PC-3 (cell line): ENCODE measurements at regions not wholly inside any gene's neighbourhood (a gene's known extent, or its start where the extent isn't known, plus 50 kb on each side); places are given as distances from the start of the nearest gene placed in this dataset.

ENCODE experiments used
- ATAC-seq: fragments of 200-7000 bp; cut with Tn5 transposase; 2 replicates; pipeline ENCODE4 v1.9.1; 2020; ENCODE audit warnings: mild to moderate bottlenecking, moderate library complexity
- BruUV-seq: library from RNA; stranded (reverse); fragments of 400-500 nt; replicated peaks from 2 replicates; lab custom pipeline; 2021; lab: Mats Ljungman, UMichigan
- CTCF ChIA-PET: fragments of 300-600 bp; sonication (Branson Sonifier 250); formaldehyde crosslinking; loops from one replicate; lab custom pipeline; 2022; ENCODE audit warnings: antibody characterized with exemption; lab: Charles Lee
- POLR2A ChIA-PET: fragments of 300-600 bp; sonication (Branson Sonifier 250); formaldehyde crosslinking; loops from one replicate; lab custom pipeline; 2022; ENCODE audit warnings: antibody characterized with exemption; ENCODE audit not compliant: unreplicated experiment; lab: Charles Lee
- DNase-seq: peaks from one replicate; pipeline ENCODE4 v3.0.0-alpha.2; 2015
- H2AFZ ChIP-seq: fragments of 300-600 bp; sonication (generic); 2 replicates; pipeline ENCODE4 v1.6.0; 2016; ENCODE audit warnings: antibody characterized with exemption, low read length
- H3F3A ChIP-seq: fragments of 300-600 bp; sonication (generic); one replicate; pipeline ENCODE4 v1.6.0; 2017; ENCODE audit warnings: antibody characterized with exemption, low read length, control low read depth, mild to moderate bottlenecking; ENCODE audit not compliant: unreplicated experiment
- H3K27ac ChIP-seq: fragments of 300-600 bp; sonication (generic); 2 replicates; pipeline ENCODE4 v1.5.1; 2016; ENCODE audit warnings: mild to moderate bottlenecking, low read length
- H3K27me3 ChIP-seq: fragments of 300-600 bp; sonication (generic); 2 replicates; pipeline ENCODE4 v1.6.1; 2016; ENCODE audit warnings: low read length, mixed read lengths
- H3K36me3 ChIP-seq: fragments of 300-600 bp; sonication (generic); 2 replicates; pipeline ENCODE4 v1.6.1; 2016; ENCODE audit warnings: low read depth, mixed run types, low read length, mixed read lengths
- H3K4me1 ChIP-seq: fragments of 300-600 bp; sonication (generic); 2 replicates; pipeline ENCODE4 v1.5.1; 2016; ENCODE audit warnings: low read length; ENCODE audit not compliant: insufficient read depth
- H3K4me2 ChIP-seq: fragments of 300-600 bp; sonication (generic); 2 replicates; pipeline ENCODE4 v1.6.0; 2016; ENCODE audit warnings: low read length
- H3K4me3 ChIP-seq: fragments of 300-600 bp; sonication (generic); 2 replicates; pipeline ENCODE4 v1.5.1; 2016; ENCODE audit warnings: mild to moderate bottlenecking, low read length, mixed read lengths
- H3K79me2 ChIP-seq: fragments of 300-600 bp; sonication (generic); 2 replicates; pipeline ENCODE4 v1.6.1; 2017; ENCODE audit warnings: low read length, mixed read lengths
- H3K9ac ChIP-seq: fragments of 300-600 bp; sonication (generic); 2 replicates; pipeline ENCODE4 v1.6.0; 2016; ENCODE audit warnings: mild to moderate bottlenecking, low read length
- H3K9me2 ChIP-seq: fragments of 300-600 bp; sonication (generic); replicated peaks from 2 replicates; pipeline ENCODE4 v1.6.1; 2016; ENCODE audit warnings: mixed run types, low read length, mixed read lengths
- H3K9me3 ChIP-seq: fragments of 300-600 bp; sonication (generic); 2 replicates; pipeline ENCODE4 v1.6.1; 2016; ENCODE audit warnings: low read length, mixed read lengths
- H4K20me1 ChIP-seq: fragments of 300-600 bp; sonication (generic); 2 replicates; pipeline ENCODE4 v1.6.1; 2016; ENCODE audit warnings: low read length, mixed read lengths
- CTCF ChIP-seq: fragments of 300-600 bp; sonication (generic); conservative IDR thresholded peaks from 2 replicates; pipeline ENCODE4 v1.5.1; 2017; ENCODE audit warnings: antibody characterized with exemption, low read depth, mild to moderate bottlenecking, low read length
- EZH2 ChIP-seq: fragments of 300-600 bp; sonication (generic); IDR thresholded peaks from one replicate; pipeline ENCODE4 v1.6.1; 2017; ENCODE audit warnings: antibody characterized with exemption, mild to moderate bottlenecking, low read length; ENCODE audit not compliant: unreplicated experiment
- EZH2phosphoT487 ChIP-seq: fragments of 300-600 bp; sonication (generic); IDR thresholded peaks from 2 replicates; pipeline ENCODE4 v1.6.1; 2018; ENCODE audit warnings: mild to moderate bottlenecking, antibody characterized with exemption, low read length, borderline replicate concordance
- intact Hi-C: fragments of 100-400 bp; cut with micrococcal nuclease; formaldehyde crosslinking; loops from 2 replicates; pipeline ENCODE4 v1.9.0; 2023

- H3K4me3 ChIP-seq, result no peak overlapping the region
- intact Hi-C loops, result loop anchor here (2.0 to 5.0 kb wide), 4 partner anchors 83 to 246 kb away; partner anchors contain the start of gene CBLB
- H3K4me1 ChIP-seq, result peaks cover 65% of the 10 kb centered on the region
- H3K27ac ChIP-seq, result peak overlapping the region; percentile 91
- ATAC-seq (peak; percentile 82), DNase-seq (peak; percentile 81)
- 0 out of 2 replicates have a peak overlapping the region, but pooled peaks have one; percentile 6 for H3K4me2 ChIP-seq
- H3K9ac ChIP-seq, result peak overlapping the region; percentile 65
- TF ChIP-seq CTCF (no peak), EZH2phosphoT487 (no peak), EZH2 (no peak)
- no TSS peak for BruUV-seq
- H3K9me3 ChIP-seq, result no peaks in the 10 kb centered on the region
- H2AFZ ChIP-seq, result no peak overlapping the region
- ChIA-PET POLR2A (interaction anchor here (0.6 kb wide), 1 partner anchor 85 kb away, joined by 4 read pairs; no protein-coding TSS in a partner anchor), CTCF (no interaction called here)
- no peaks in the 10 kb centered on the region for H3K79me2 ChIP-seq
- H4K20me1 ChIP-seq, result no peaks in the 10 kb centered on the region
- H3K9me2 ChIP-seq, result no peaks in the 10 kb centered on the region
- H3K36me3 ChIP-seq, result no peaks in the 10 kb centered on the region
- no peaks in the 10 kb centered on the region for H3K27me3 ChIP-seq
- H3F3A ChIP-seq, result no peaks in the 10 kb centered on the region
Measured at GRCh38 chr3:106114848-106115247, 246.0 kb upstream of the CBLB start.

GRCh38 chr3:106115557-106115956 lies 246.7 kb upstream of the CBLB start:
- Histone ChIP-seq H3K9ac (peak overlapping the region; percentile 32; the same call in 1 of the 2 replicates), H3K9me3 (no peaks in the 10 kb centered on the region), H4K20me1 (no peaks in the 10 kb centered on the region), H3K4me1 (peaks cover 72% of the 10 kb centered on the region), H3K36me3 (no peaks in the 10 kb centered on the region), H3K9me2 (no peaks in the 10 kb centered on the region), H3K27me3 (no peaks in the 10 kb centered on the region), H3F3A (no peaks in the 10 kb centered on the region), H3K4me3 (no peak overlapping the region), H3K27ac (peak overlapping the region; percentile 91), H3K4me2 (0 out of 2 replicates have a peak overlapping the region, but pooled peaks have one; percentile 6), H3K79me2 (no peaks in the 10 kb centered on the region), H2AFZ (no peak overlapping the region)
- TF ChIP-seq CTCF, result no peak
- TF ChIP-seq EZH2, result no peak
- TF ChIP-seq EZH2phosphoT487, result no peak
- intact Hi-C loops, result loop anchor here (2.0 to 5.0 kb wide), 3 partner anchors 92 to 247 kb away; partner anchors contain the start of gene CBLB
- DNase-seq (no peak), ATAC-seq (no peak)
- BruUV-seq, result no TSS peak
- CTCF ChIA-PET, result no interaction called here
- POLR2A ChIA-PET, result no interaction called here

- ChIA-PET POLR2A (no interaction called here), CTCF (no interaction called here)
- Histone ChIP-seq H3K4me2 (peak overlapping the region; percentile 41), H3K27ac (peak overlapping the region; percentile 63), H3K9ac (peak overlapping the region; percentile 30; the same call in 1 of the 2 replicates), H3K27me3 (no peaks in the 10 kb centered on the region), H3K36me3 (no peaks in the 10 kb centered on the region), H2AFZ (0 out of 2 replicates have a peak overlapping the region, but pooled peaks have one; percentile 25), H3K4me1 (peaks cover 85% of the 10 kb centered on the region), H4K20me1 (no peaks in the 10 kb centered on the region), H3K9me3 (no peaks in the 10 kb centered on the region), H3K4me3 (no peak overlapping the region), H3K9me2 (no peaks in the 10 kb centered on the region), H3K79me2 (no peaks in the 10 kb centered on the region), H3F3A (no peaks in the 10 kb centered on the region)
- no peak for DNase-seq
- BruUV-seq, result TSS peak; percentile 90
- TF ChIP-seq CTCF, result no peak
- intact Hi-C loops, result loop anchor here (5.0 kb wide), 1 partner anchor 90 kb away; no protein-coding TSS in a partner anchor
- ATAC-seq, result no peak
Measured at GRCh38 chr3:106116733-106117489, 248.1 kb upstream of the CBLB start.
